Kidney (tissue), 13 donors: ENCODE measurements at regions not wholly inside any gene's neighbourhood (a gene's known extent, or its start where the extent isn't known, plus 50 kb on each side); places are given as distances from the start of the nearest gene placed in this dataset.

Source experiments
- DNase-seq, 5 donors: peaks; one replicate each; pipeline ENCODE4 v3.0.0-alpha.2; 2013 to 2020
- FAIRE-seq: peaks from 2 replicates; lab custom pipeline; 2012; peaks lifted over from hg19 to GRCh38; lab: Jason Lieb, UNC
- H3K27ac ChIP-seq, 2 donors: one replicate each; pipeline ENCODE4 v1.7.0; 2013; ENCODE audit warnings: low read depth in 2 of 2, low read length in 2 of 2, inconsistent platforms in 1 of 2
- H3K27me3 ChIP-seq: one replicate; pipeline ENCODE4 v1.7.1; 2013; ENCODE audit warnings: low read length, inconsistent platforms; ENCODE audit not compliant: control insufficient read depth, insufficient read depth
- H3K36me3 ChIP-seq, 3 donors: one replicate each; pipeline versions ENCODE4 v1.7.0 to v1.7.1; 2013; ENCODE audit warnings: low read length in 3 of 3, control low read depth in 1 of 3, inconsistent platforms in 1 of 3; ENCODE audit not compliant: insufficient read depth in 3 of 3, control insufficient read depth in 2 of 3
- H3K4me1 ChIP-seq, 3 donors: one replicate each; pipeline versions ENCODE4 v1.7.0 to v1.7.1; 2013; ENCODE audit warnings: low read length in 3 of 3, inconsistent platforms in 1 of 3, low read depth in 1 of 3; ENCODE audit not compliant: control insufficient read depth in 2 of 3, insufficient read depth in 2 of 3
- H3K4me3 ChIP-seq, 3 donors: one replicate each; pipeline versions ENCODE4 v1.7.0 to v1.8.1; 2013; ENCODE audit warnings: low read length in 3 of 3, control low read depth in 1 of 3, inconsistent platforms in 1 of 3
- H3K9ac ChIP-seq, 3 donors: one replicate each; pipeline versions ENCODE4 v1.7.0 to v1.7.1; 2013; ENCODE audit warnings: low read length in 3 of 3, control low read depth in 1 of 3, inconsistent platforms in 1 of 3
- H3K9me3 ChIP-seq, 3 donors: one replicate each; pipeline versions ENCODE4 v1.7.0 to v1.7.1; 2013; ENCODE audit warnings: low read length in 3 of 3, control low read depth in 1 of 3, inconsistent platforms in 1 of 3; ENCODE audit not compliant: control insufficient read depth in 2 of 3, insufficient read depth in 1 of 3
- intact Hi-C: fragments of 100-400 bp; cut with DNase I; formaldehyde crosslinking; loops from one replicate; pipeline ENCODE4 v1.11.1; 2022
- TF ChIP-seq, protein P1 (sequence below): IDR thresholded peaks from 3 replicates; pipeline ENCODE4 v1.5.1; 2012; ENCODE audit warnings: mild to moderate bottlenecking, moderate library complexity, borderline replicate concordance; ENCODE audit not compliant: insufficient read depth; ENCODE audit errors: extremely low read depth
- donor health status: control.
- donor health status: control.
- donor health status: control.
- donor health status: control.
- donor health status: control.
- donor health status: DM: yes; HTN: yes; CAD: no.
- donor health status: Normal renal cell carcinoma (clear cell type).

DNA sequence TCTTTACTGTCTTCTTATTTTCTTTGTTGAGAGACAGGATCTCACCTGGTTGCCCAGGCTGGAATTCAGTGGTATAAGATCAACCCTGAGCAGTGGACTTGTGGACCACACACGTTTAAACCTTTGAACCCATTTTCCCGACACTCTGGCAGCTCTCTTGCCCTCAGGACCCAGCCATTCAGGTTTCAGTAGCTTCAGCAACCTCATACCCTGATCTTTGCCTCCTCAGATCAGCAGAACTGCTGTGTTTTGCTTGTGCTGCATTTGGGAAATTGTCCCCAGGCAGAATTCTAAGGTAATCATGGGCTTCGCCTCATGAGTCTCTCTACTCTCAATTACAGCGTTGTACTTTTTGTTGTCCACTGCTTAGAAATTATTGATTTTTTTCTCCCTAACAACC lies 317.6 kb upstream of the KIAA1217 start:
- H3K4me3 ChIP-seq: no peak overlapping the region
- no peak for DNase-seq
- no peak overlapping the region for H3K27ac ChIP-seq
- no peak overlapping the region for H3K9ac ChIP-seq
- no peaks in the 10 kb centered on the region for H3K4me1 ChIP-seq
- no peaks in the 10 kb centered on the region for H3K27me3 ChIP-seq
- H3K36me3 ChIP-seq: no peaks in the 10 kb centered on the region
- no peak for FAIRE-seq
- H3K9me3 ChIP-seq: no peaks in the 10 kb centered on the region
- intact Hi-C loops: no loop called here
- TF ChIP-seq, protein P1, sequence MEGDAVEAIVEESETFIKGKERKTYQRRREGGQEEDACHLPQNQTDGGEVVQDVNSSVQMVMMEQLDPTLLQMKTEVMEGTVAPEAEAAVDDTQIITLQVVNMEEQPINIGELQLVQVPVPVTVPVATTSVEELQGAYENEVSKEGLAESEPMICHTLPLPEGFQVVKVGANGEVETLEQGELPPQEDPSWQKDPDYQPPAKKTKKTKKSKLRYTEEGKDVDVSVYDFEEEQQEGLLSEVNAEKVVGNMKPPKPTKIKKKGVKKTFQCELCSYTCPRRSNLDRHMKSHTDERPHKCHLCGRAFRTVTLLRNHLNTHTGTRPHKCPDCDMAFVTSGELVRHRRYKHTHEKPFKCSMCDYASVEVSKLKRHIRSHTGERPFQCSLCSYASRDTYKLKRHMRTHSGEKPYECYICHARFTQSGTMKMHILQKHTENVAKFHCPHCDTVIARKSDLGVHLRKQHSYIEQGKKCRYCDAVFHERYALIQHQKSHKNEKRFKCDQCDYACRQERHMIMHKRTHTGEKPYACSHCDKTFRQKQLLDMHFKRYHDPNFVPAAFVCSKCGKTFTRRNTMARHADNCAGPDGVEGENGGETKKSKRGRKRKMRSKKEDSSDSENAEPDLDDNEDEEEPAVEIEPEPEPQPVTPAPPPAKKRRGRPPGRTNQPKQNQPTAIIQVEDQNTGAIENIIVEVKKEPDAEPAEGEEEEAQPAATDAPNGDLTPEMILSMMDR: no peak

DNA sequence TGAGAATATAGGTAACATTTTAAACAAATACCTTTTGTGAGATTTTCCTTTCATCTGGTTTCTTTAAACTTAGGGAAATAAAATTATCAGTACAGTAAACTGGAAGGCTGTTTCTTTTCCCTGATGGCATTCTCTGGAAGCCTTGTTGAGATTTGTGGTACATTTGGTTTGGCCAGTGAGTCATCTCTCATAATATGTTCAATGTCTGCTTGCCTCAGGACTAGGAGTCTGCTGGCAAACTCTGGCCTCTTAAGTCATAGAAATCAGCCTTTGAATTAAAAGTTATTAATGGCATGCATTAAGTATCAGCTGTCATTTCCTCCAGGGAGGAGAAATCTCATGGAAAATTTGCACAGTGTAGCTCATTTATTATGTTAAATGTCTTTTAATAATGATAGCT lies 316.6 kb upstream of the KIAA1217 start:
- H3K27me3 ChIP-seq: no peaks in the 10 kb centered on the region
- intact Hi-C loops: no loop called here
- no peaks in the 10 kb centered on the region for H3K36me3 ChIP-seq
- H3K9me3 ChIP-seq: no peaks in the 10 kb centered on the region
- no peak overlapping the region for H3K9ac ChIP-seq
- H3K4me1 ChIP-seq: no peaks in the 10 kb centered on the region
- TF ChIP-seq, protein P1: no peak
- no peak overlapping the region for H3K27ac ChIP-seq
- no peak for FAIRE-seq
- no peak overlapping the region for H3K4me3 ChIP-seq
- DNase-seq: no peak

DNA sequence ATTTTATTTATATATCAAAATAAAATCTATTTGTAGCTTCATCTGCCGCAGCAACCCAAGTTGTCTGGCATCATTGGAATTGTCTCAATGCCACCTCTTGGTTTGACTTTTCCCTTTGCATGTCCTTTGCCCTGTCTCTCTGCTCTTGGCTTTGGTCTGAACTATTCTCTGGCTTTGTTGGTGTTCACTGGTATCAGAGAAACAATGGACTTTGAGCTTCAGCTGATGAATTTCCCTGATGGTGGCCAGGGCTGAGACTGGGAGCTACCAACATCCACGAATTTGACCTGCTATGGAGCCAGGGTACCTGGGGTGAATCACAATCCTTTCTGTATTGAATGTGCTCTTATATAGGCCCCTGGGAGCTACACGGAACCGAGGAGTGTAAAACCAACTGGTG lies 311.7 kb upstream of the KIAA1217 start:
- TF ChIP-seq, protein P1: no peak
- H3K4me1 ChIP-seq: no peaks in the 10 kb centered on the region
- intact Hi-C loops: no loop called here
- FAIRE-seq (no peak), DNase-seq (no peak)
- H3K36me3 ChIP-seq: no peaks in the 10 kb centered on the region
- H3K27ac ChIP-seq: no peak overlapping the region
- H3K9ac ChIP-seq: no peak overlapping the region
- H3K4me3 ChIP-seq: no peak overlapping the region
- H3K27me3 ChIP-seq: no peaks in the 10 kb centered on the region
- H3K9me3 ChIP-seq: no peaks in the 10 kb centered on the region

DNA sequence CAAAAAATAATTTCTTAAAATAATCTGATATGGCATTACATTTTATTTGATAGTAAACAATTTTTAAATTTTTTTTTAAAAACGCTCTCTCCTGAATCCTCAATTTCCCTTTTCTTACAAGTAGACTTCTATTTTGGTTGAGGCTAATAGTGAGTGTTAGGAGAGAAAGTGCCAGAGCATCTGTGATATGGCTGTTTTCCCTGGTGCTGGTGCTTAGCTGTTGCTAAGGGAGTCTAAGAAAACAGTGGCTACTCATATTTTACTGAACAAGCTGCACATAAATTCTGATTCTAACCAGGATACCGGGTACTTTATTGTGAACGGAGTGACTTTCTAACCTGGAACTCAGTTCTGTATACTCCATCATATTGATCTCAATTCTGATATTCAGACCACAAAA lies 311.1 kb upstream of the KIAA1217 start:
- intact Hi-C loops: no loop called here
- Histone ChIP-seq H3K27ac (no peak overlapping the region), H3K9ac (no peak overlapping the region), H3K27me3 (no peaks in the 10 kb centered on the region), H3K9me3 (no peaks in the 10 kb centered on the region), H3K36me3 (no peaks in the 10 kb centered on the region), H3K4me1 (no peaks in the 10 kb centered on the region), H3K4me3 (no peak overlapping the region)
- TF ChIP-seq, protein P1: no peak
- DNase-seq (no peak), FAIRE-seq (no peak)
